ENCODE measurements at regions not wholly inside any gene's neighbourhood (a gene's known extent, or its start where the extent isn't known, plus 50 kb on each side); places are given as distances from the start of the nearest gene placed in this dataset.
"Not testable (repeated sequence)": the region's sequence is repeated elsewhere in the genome, so short reads cannot be mapped to it uniquely, and the experiment has no call there.

GRCh38 chr10:33476757-33477273 lies 142.3 kb upstream of the NRP1 start:
- no peak for DNase-seq (ENCODE audit: low spot score)

- DNase-seq (ENCODE audit: low spot score) = no peak
Measured at GRCh38 chr10:33473688-33474087, 139.2 kb upstream of the NRP1 start.

GRCh38 chr10:33468006-33468405 lies 133.5 kb upstream of the NRP1 start:
- not testable (repeated sequence) for DNase-seq (ENCODE audit: low spot score)

- no peak for DNase-seq (ENCODE audit: low spot score)
Measured at GRCh38 chr10:33465747-33466146, 131.3 kb upstream of the NRP1 start.

GRCh38 chr10:33463011-33463410 lies 128.5 kb upstream of the NRP1 start:
- DNase-seq (ENCODE audit: low spot score) = no peak

GRCh38 chr10:33461295-33461640 lies 126.8 kb upstream of the NRP1 start:
- DNase-seq (ENCODE audit: low spot score) = no peak

- DNase-seq (ENCODE audit: low spot score) = peak; percentile 47
Measured at GRCh38 chr10:33460505-33461294, 126.2 kb upstream of the NRP1 start.

GRCh38 chr10:33459602-33460001 lies 125.1 kb upstream of the NRP1 start:
- peak; percentile 14 for DNase-seq (ENCODE audit: low spot score)

GRCh38 chr10:33455029-33455428 lies 120.6 kb upstream of the NRP1 start:
- DNase-seq (ENCODE audit: low spot score) = no peak

- DNase-seq (ENCODE audit: low spot score) = no peak
Measured at GRCh38 chr10:33454554-33454953, 120.1 kb upstream of the NRP1 start.

- peak; percentile 95 for DNase-seq (ENCODE audit: low spot score)
Measured at GRCh38 chr10:33453081-33454025, 118.9 kb upstream of the NRP1 start.

- DNase-seq (ENCODE audit: low spot score) = no peak
Measured at GRCh38 chr10:33448421-33449140, 114.1 kb upstream of the NRP1 start.

GRCh38 chr10:33441561-33441960 lies 107.1 kb upstream of the NRP1 start:
- DNase-seq (ENCODE audit: low spot score) = no peak

- no peak for DNase-seq (ENCODE audit: low spot score)
Measured at GRCh38 chr10:33434933-33435332, 100.5 kb upstream of the NRP1 start.

GRCh38 chr10:33428682-33429081 lies 94.2 kb upstream of the NRP1 start:
- no peak for DNase-seq (ENCODE audit: low spot score)

- no peak for DNase-seq (ENCODE audit: low spot score)
Measured at GRCh38 chr10:33423154-33423529, 88.7 kb upstream of the NRP1 start.

- DNase-seq (ENCODE audit: low spot score) = no peak
Measured at GRCh38 chr10:33422471-33423153, 88.1 kb upstream of the NRP1 start.

- peak; percentile 90 for DNase-seq (ENCODE audit: low spot score)
Measured at GRCh38 chr10:33421789-33422462, 87.5 kb upstream of the NRP1 start.

- no peak for DNase-seq (ENCODE audit: low spot score)
Measured at GRCh38 chr10:33419311-33419710, 84.8 kb upstream of the NRP1 start.

GRCh38 chr10:33418301-33418700 lies 83.8 kb upstream of the NRP1 start:
- no peak for DNase-seq (ENCODE audit: low spot score)

GRCh38 chr10:33416691-33417090 lies 82.2 kb upstream of the NRP1 start:
- no peak for DNase-seq (ENCODE audit: low spot score)

All from kidney tubule cell (primary cell).